ENCODE measurements at regions not wholly inside any gene's neighbourhood (a gene's known extent, or its start where the extent isn't known, plus 50 kb on each side); places are given as distances from the start of the nearest gene placed in this dataset.

- TF ChIP-seq POLR2AphosphoS5 (IDR thresholded peaks at IDR 0.05; ENCODE audit: low read length) = no peak
- no peak for TF ChIP-seq EP300 (IDR thresholded peaks at IDR 0.05; ENCODE audit: borderline replicate concordance in 1 of 2, control insufficient read depth in 1 of 2, low read depth in 2 of 2, low read length in 2 of 2)
- no peak for TF ChIP-seq CEBPB (IDR thresholded peaks at IDR 0.05; ENCODE audit: borderline replicate concordance in 1 of 2, low read depth in 2 of 2, low read length in 2 of 2)
- no peak for TF ChIP-seq TAF1 (IDR thresholded peaks at IDR 0.05; ENCODE audit: borderline replicate concordance, low read depth, low read length)
- no peak for TF ChIP-seq CHD2 (IDR thresholded peaks at IDR 0.05; ENCODE audit: borderline replicate concordance, low read depth, low read length)
- no peak for TF ChIP-seq EGR1 (IDR thresholded peaks at IDR 0.05; ENCODE audit: borderline replicate concordance in 1 of 2, low read depth in 2 of 2, low read length in 2 of 2)
- no peak for TF ChIP-seq IRF4 (IDR thresholded peaks at IDR 0.05; ENCODE audit: low read depth, low read length)
- TF ChIP-seq CTCF (IDR thresholded peaks at IDR 0.05 in 2 of 3, conservative IDR thresholded peaks at IDR 0.05 in 1 of 3; ENCODE audit: control insufficient read depth in 2 of 3, extremely low read depth in 1 of 3, insufficient read depth in 1 of 3, low read depth in 3 of 3, low read length in 3 of 3) = no peak
- TF ChIP-seq POLR2A (IDR thresholded peaks at IDR 0.05; ENCODE audit: low read depth, low read length) = no peak
- no peak for TF ChIP-seq TCF7 (IDR thresholded peaks at IDR 0.05; ENCODE audit: borderline replicate concordance)
- TF ChIP-seq BCLAF1 (IDR thresholded peaks at IDR 0.05) = no peak
Measured at GRCh38 chr11:80343436-80343835, 902.6 kb upstream of the TENM4 start.
